Activated T-helper 17 cell treated with anti-CD3 and anti-CD28 coated beads, Interleukin-2, amount 50 U/mL, for 72 hours (primary cell): ENCODE measurements at regions not wholly inside any gene's neighbourhood (a gene's known extent, or its start where the extent isn't known, plus 50 kb on each side); places are given as distances from the start of the nearest gene placed in this dataset.
"Not testable (repeated sequence)": the region's sequence is repeated elsewhere in the genome, so short reads cannot be mapped to it uniquely, and the experiment has no call there.

ENCODE experiments used
- ATAC-seq: fragments of 150-1000 bp; cut with Tn5 transposase; replicated peaks from 2 replicates; pipeline ENCODE4 v1.10.0; 2021; ENCODE audit warnings: mild to moderate bottlenecking, moderate library complexity
- H3K27ac Mint-ChIP-seq: one replicate; pipeline ENCODE4 v1.8.0; 2022; ENCODE audit warnings: mixed read lengths
- H3K27me3 Mint-ChIP-seq: one replicate; pipeline ENCODE4 v1.8.0; 2022; ENCODE audit warnings: mixed read lengths
- H3K36me3 Mint-ChIP-seq: one replicate; pipeline ENCODE4 v1.8.0; 2022; ENCODE audit warnings: low read depth, mild to moderate bottlenecking, mixed read lengths
- H3K4me1 Mint-ChIP-seq: one replicate; pipeline ENCODE4 v1.8.0; 2022; ENCODE audit warnings: mixed read lengths
- H3K4me3 Mint-ChIP-seq: one replicate; pipeline ENCODE4 v1.8.0; 2022; ENCODE audit warnings: mild to moderate bottlenecking, mixed read lengths
- H3K9me3 Mint-ChIP-seq: one replicate; pipeline ENCODE4 v1.8.0; 2022; ENCODE audit warnings: mixed read lengths

DNA sequence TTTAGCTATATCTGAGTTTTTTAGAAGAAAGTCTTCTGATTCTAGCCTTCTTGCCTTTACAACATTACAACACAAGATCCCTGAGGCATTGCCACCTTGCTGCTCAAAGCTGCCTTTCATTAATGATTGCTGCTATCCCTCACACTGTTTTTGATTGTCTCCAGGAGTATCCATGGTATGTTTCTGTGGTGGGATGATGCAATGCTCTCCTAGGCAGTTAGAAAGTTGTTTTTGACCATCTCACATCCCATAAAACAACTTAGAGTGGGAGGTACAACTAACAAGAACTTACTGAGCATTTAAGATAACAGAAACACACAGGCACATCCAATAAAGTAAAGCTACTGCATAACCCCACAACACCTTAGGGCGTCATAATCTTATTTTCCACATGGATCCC, 1156.0 kb upstream of the LRRTM3 start:
- Mint-ChIP-seq H3K4me1 (no peaks in the 10 kb centered on the region), H3K27ac (no peak overlapping the region), H3K36me3 (no peaks in the 10 kb centered on the region), H3K9me3 (peaks cover 3% of the 10 kb centered on the region), H3K4me3 (no peak overlapping the region), H3K27me3 (no peaks in the 10 kb centered on the region)
- ATAC-seq = no peak

DNA sequence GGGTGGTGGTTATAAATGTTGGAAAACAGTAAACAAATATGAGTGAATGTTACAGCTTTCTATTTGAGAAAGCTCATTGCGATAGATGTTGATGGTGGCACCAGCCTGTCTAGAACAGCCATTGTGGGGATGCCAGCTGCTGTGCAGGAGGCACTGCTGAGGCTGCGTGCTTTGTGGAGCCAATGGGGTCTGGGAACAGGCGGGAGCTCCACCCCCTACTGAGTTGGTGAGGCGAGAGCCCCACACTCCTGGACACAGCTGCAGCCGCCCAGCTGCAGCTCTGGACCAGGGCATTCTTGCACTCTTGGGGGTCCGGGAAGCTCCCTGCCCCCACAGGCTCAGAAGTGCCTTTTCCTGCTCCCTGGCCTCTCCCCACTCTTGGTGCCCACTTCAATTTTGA, 1147.1 kb upstream of the LRRTM3 start:
- H3K9me3 Mint-ChIP-seq = no peaks in the 10 kb centered on the region
- H3K4me3 Mint-ChIP-seq = no peak overlapping the region
- no peaks in the 10 kb centered on the region for H3K4me1 Mint-ChIP-seq
- ATAC-seq = no peak
- no peak overlapping the region for H3K27ac Mint-ChIP-seq
- H3K27me3 Mint-ChIP-seq = no peaks in the 10 kb centered on the region
- no peaks in the 10 kb centered on the region for H3K36me3 Mint-ChIP-seq

DNA sequence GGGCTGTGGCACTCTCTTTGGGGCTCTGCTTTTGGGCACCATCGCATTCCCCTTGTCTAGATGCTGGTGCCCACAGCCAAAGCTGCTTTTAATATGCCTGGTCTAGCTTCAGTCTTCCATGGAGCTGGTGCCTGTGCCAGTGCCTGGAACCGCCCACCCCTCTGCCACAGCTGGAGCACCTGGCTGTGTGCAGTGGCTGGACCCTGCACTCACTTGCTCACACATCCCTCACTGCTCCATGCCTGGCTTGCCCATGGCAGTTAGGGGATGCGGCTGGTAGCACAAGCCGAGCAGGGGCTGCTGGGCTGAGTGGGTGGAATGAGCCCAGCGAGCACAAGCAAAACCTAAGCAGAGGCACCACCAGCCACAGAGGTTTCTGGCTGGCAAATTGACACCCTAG, 1145.9 kb upstream of the LRRTM3 start:
- Mint-ChIP-seq H3K27ac (no peak overlapping the region), H3K9me3 (no peaks in the 10 kb centered on the region), H3K4me1 (no peaks in the 10 kb centered on the region), H3K27me3 (no peaks in the 10 kb centered on the region), H3K36me3 (no peaks in the 10 kb centered on the region), H3K4me3 (no peak overlapping the region)
- ATAC-seq = no peak

DNA sequence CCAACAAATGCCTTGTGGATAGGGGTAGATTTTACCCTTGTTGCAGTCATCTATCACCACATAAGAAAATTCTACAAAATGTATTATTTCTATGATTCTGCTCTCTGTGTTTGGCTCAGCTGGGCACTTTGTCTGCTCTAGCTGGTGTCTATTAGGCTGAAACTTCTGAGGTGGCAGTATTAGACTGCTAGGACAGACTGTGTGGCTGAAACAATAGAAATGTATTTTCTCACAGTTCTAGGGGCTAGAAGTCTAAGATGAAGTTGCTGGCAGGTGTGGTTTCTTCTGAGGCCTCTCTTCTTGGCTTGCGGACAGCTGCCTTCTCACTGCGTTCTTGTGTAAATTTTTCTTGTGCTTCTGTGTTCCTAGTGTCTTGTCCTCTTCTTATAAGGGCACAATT, 1139.6 kb upstream of the LRRTM3 start:
- Mint-ChIP-seq H3K9me3 (no peaks in the 10 kb centered on the region), H3K4me3 (no peak overlapping the region), H3K27ac (no peak overlapping the region), H3K4me1 (no peaks in the 10 kb centered on the region), H3K36me3 (no peaks in the 10 kb centered on the region), H3K27me3 (no peaks in the 10 kb centered on the region)
- no peak for ATAC-seq

DNA sequence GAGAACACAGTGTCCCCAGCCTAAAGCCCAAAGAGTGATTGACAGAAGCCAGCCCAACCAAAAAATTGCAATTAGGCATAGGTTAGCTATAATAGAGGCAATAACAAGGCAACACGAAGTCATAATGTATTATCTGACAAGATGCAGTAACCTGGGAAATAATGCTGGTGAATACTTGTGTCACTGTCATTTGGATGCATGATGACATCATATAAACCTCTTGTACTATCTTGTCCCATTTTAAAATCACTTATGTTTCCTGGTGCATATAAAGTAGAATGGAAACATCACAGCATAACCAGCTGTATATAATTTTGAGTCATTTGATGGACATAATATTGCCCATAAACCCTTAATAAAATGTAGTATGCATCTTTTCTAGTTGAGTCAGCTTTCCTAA, 1138.3 kb upstream of the LRRTM3 start:
- ATAC-seq = no peak
- Mint-ChIP-seq H3K27ac (no peak overlapping the region), H3K4me1 (no peaks in the 10 kb centered on the region), H3K9me3 (no peaks in the 10 kb centered on the region), H3K36me3 (no peaks in the 10 kb centered on the region), H3K4me3 (no peak overlapping the region), H3K27me3 (no peaks in the 10 kb centered on the region)

DNA sequence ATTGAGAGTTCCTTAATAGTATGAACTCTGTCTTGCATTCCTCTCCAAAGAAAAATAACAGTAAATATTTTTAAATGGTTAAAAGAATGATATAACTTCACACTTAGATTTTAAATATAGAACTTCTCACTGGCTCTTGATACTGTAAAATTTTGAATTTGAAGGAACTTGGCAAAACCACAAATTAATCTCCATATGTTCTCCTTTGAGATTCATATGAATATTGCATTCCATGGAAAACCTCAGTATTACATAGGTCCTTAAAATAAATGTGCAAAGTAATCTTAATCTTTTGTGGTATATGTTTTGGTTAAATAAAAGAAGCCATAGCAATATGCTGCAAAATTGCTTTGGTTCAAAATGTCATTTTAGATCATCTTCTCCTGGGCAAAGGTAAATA, 1137.6 kb upstream of the LRRTM3 start:
- no peaks in the 10 kb centered on the region for H3K36me3 Mint-ChIP-seq
- H3K27ac Mint-ChIP-seq = no peak overlapping the region
- ATAC-seq = no peak
- H3K4me3 Mint-ChIP-seq = no peak overlapping the region
- no peaks in the 10 kb centered on the region for H3K9me3 Mint-ChIP-seq
- H3K4me1 Mint-ChIP-seq = no peaks in the 10 kb centered on the region
- no peaks in the 10 kb centered on the region for H3K27me3 Mint-ChIP-seq

DNA sequence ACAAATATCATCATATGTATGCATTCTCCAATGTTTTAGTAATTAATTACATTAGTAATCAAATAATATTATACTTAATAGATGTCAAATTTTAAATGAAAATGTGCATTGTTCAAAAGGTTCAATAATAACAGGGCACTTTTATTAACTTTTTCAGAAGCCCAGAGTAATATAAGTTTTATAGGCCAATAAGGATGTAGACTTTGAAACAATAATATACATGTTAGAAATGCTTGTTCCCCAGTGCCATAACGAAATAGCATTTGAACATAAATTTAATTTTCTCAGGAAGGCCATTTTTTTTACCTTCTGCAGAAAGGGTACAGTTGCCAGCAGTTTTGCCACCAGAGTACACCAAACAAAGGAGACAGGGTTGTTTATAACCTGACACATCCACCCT, 1133.9 kb upstream of the LRRTM3 start:
- H3K4me3 Mint-ChIP-seq = no peak overlapping the region
- no peaks in the 10 kb centered on the region for H3K27me3 Mint-ChIP-seq
- no peak for ATAC-seq
- no peaks in the 10 kb centered on the region for H3K4me1 Mint-ChIP-seq
- H3K27ac Mint-ChIP-seq = no peak overlapping the region
- no peaks in the 10 kb centered on the region for H3K36me3 Mint-ChIP-seq
- peaks cover 7% of the 10 kb centered on the region for H3K9me3 Mint-ChIP-seq

DNA sequence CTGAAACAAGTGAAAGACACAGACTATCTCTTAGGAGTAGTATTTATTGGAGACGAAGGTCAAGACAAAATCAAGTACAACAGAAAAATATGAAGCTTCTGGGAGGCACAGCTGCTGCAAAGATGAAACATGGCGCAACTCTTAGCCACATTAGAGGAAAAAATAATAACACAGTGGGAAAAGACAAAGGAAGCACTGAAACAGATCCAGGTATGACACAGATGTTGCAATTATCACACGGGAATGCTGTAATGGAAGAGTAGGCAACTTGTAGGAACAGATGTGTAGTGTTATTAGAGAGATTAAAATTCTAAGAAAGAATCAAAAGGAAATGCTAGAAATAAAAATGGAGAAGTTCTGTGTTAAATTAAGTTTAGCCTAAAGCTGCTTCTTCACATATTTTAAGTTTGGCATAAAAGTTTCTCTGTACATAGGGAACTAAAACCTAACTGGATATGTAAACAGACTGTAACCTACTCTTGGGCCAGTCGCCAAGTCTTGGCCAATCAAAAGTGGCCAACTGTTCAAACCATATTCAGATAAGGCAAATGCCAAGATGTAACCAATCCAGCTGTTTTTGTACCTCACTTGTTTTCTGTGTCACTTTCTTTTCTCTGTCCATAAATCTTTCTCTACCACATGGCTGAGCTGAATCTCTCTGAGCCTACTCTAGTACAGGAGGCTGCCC, 1132.0 kb upstream of the LRRTM3 start:
- peaks cover 7% of the 10 kb centered on the region for H3K9me3 Mint-ChIP-seq
- no peaks in the 10 kb centered on the region for H3K36me3 Mint-ChIP-seq
- no peaks in the 10 kb centered on the region for H3K4me1 Mint-ChIP-seq
- H3K4me3 Mint-ChIP-seq = no peak overlapping the region
- no peak for ATAC-seq
- no peaks in the 10 kb centered on the region for H3K27me3 Mint-ChIP-seq
- no peak overlapping the region for H3K27ac Mint-ChIP-seq

DNA sequence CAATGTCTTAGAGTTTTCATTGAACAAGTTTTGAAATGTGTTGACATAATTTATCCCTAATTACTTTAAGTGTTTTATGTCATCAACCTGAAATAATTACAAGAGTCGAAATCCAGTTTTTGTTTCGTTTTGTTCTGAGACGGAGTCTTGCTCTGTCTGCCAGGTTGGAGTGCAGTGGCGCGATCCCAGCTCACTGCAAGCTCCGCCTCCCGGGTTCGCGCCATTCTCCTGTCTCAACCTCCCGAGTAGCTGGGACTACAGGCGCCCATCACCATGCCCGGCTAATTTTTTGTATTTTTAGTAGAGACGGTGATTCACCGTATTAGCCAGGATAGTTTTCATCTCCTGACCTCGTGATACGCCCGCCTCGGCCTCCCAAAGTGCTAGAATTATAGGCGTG, 1131.0 kb upstream of the LRRTM3 start:
- not testable (repeated sequence) for ATAC-seq, H3K4me1 Mint-ChIP-seq, H3K9me3 Mint-ChIP-seq, H3K27me3 Mint-ChIP-seq, H3K36me3 Mint-ChIP-seq, H3K4me3 Mint-ChIP-seq, H3K27ac Mint-ChIP-seq

DNA sequence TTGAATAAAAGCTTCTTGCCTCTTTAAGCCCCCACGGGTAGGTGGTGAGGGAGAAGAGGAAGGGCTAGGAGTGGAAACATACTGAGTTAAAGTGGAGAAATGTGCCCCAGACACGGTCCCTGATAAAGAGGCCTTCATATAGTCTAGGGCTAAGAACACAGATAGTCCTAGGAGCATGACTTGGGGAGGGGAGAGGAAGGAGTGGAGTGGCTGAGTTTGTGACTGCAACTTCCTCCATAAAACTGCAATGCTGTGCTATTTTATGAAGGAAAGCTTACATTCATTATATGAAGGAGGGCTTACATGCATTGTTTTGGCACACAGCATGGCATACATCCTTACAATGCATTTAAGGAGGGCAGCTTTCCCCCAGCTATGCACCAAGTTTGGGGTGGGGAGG, 1129.4 kb upstream of the LRRTM3 start:
- H3K27me3 Mint-ChIP-seq = no peaks in the 10 kb centered on the region
- ATAC-seq = no peak
- no peak overlapping the region for H3K4me3 Mint-ChIP-seq
- H3K4me1 Mint-ChIP-seq = no peaks in the 10 kb centered on the region
- no peak overlapping the region for H3K27ac Mint-ChIP-seq
- peaks cover 7% of the 10 kb centered on the region for H3K9me3 Mint-ChIP-seq
- H3K36me3 Mint-ChIP-seq = no peaks in the 10 kb centered on the region

DNA sequence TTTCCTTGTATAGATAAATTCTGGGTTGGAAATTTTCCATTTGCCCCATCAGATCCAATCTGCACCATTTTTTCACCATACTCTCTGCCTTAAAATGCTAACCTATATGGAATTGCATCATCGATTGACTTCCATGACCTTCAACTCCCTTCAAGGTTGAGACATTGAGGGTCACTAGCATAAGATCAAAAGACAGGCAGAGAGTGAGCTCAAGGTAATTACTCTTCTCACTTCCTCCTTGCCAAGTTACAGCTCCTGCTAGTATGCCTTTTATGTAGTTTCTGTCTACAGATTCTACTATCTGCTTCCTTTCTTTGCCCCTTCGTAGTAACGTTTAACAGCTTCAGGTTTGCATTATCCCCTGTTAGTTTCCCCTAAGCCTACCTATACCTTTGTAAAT, 1127.7 kb upstream of the LRRTM3 start:
- Mint-ChIP-seq H3K36me3 (no peaks in the 10 kb centered on the region), H3K27ac (no peak overlapping the region), H3K4me3 (no peak overlapping the region), H3K9me3 (peaks cover 7% of the 10 kb centered on the region), H3K27me3 (no peaks in the 10 kb centered on the region), H3K4me1 (no peaks in the 10 kb centered on the region)
- no peak for ATAC-seq

DNA sequence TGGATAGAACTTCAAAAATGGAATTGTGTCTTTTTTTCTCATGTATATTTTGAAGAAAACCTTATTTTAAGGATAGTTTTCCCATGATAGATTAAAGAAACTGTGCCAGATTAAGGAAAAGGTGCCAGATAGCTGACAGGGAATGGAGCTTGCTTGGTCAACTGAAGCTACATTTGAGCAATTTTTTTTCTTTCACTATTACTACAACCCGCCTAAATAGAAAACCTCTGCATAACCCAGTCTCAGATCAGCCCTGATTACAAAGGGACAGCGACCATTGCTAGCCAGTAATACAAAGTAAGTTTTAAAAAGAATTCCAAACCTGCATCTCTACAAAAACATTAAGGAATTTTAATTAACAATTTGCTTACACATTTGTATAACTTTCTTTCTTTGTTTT, 1123.4 kb upstream of the LRRTM3 start:
- Mint-ChIP-seq H3K36me3 (no peaks in the 10 kb centered on the region), H3K27ac (no peak overlapping the region), H3K4me3 (no peak overlapping the region), H3K9me3 (peaks cover 4% of the 10 kb centered on the region), H3K27me3 (no peaks in the 10 kb centered on the region), H3K4me1 (no peaks in the 10 kb centered on the region)
- ATAC-seq = no peak

DNA sequence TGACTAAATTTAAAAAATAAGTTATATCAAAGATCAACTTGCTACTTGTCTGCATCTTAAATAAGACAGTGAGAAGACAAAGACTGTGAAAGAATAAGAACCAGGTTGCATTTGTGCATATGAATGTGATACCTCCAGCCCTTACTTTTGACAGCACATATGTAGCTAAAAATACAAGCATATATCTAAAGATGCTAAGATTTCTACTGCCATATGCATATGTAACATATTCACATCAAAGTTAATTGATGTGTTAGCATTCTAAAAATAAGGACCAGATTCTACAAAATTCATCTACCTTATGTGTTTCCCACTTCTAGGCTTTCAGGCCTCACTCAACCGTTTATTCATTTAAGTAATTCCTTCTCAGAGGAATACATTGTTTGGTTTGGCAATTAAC, 1120.3 kb upstream of the LRRTM3 start:
- Mint-ChIP-seq H3K4me1 (no peaks in the 10 kb centered on the region), H3K36me3 (no peaks in the 10 kb centered on the region), H3K4me3 (no peak overlapping the region), H3K27ac (no peak overlapping the region), H3K9me3 (peaks cover 4% of the 10 kb centered on the region), H3K27me3 (no peaks in the 10 kb centered on the region)
- no peak for ATAC-seq

DNA sequence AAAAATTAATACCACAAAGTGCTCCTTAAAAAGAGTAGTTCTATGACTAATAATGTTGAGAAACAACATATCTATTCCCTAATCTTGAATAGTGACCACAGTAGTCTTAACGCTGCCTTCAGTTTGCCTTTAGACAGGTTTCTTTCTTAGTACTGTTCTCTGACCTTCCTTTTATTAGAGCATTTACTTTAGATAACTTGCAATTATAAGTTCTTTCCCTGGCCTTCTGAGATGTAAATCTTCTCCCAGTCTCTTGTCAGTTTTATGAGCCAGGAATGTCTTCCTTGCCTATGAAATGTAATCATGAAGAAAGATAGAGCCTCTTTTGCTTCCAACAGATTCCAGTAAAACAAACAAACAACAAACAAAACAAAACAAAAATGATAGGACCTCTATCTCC, 1119.8 kb upstream of the LRRTM3 start:
- Mint-ChIP-seq H3K4me1 (no peaks in the 10 kb centered on the region), H3K27me3 (no peaks in the 10 kb centered on the region), H3K27ac (no peak overlapping the region), H3K9me3 (peaks cover 4% of the 10 kb centered on the region), H3K36me3 (no peaks in the 10 kb centered on the region), H3K4me3 (no peak overlapping the region)
- no peak for ATAC-seq

DNA sequence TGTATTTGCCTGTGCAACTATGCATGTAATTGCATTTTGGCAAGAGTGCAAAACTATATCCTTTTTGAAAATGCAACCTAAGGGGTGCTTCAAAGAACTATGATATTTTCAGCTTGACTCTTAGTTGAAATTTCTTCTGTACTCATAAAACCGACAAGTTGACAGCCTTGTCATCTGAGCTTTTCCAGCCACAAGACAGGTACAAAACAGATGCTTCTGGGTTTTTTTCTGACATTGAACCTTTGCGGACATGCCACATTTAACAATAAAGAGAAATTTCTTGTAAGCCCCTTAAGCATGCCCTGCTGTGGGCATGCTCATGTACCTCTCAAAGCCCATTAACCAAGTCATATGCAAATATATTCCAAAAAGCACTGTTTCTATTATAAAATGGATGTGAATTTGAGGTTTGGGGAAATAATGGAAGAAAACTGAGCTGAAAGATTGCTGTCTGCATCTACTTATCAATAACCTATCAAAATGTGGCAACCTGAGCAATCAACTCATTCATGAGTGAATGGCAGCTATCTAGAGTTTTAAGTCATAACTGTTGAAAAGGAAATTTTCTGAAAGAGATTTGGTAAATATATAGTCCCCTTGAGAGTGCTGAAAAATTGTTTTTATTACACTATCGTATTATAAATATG, 1117.0 kb upstream of the LRRTM3 start:
- no peak overlapping the region for H3K4me3 Mint-ChIP-seq
- H3K36me3 Mint-ChIP-seq = no peaks in the 10 kb centered on the region
- no peak for ATAC-seq
- no peak overlapping the region for H3K27ac Mint-ChIP-seq
- no peaks in the 10 kb centered on the region for H3K27me3 Mint-ChIP-seq
- no peaks in the 10 kb centered on the region for H3K4me1 Mint-ChIP-seq
- peaks cover 2% of the 10 kb centered on the region for H3K9me3 Mint-ChIP-seq
